OCI-LY1 (cell line): ENCODE measurements at regions not wholly inside any gene's neighbourhood (a gene's known extent, or its start where the extent isn't known, plus 50 kb on each side); places are given as distances from the start of the nearest gene placed in this dataset.

Experiments used
- H2AFZ ChIP-seq: fragments of 200-600 bp; sonication (generic), shearing (Covaris generic); 2 replicates; pipeline ENCODE4 v1.6.0; 2014; ENCODE audit warnings: antibody characterized with exemption, mild to moderate bottlenecking, low read length
- H3F3A ChIP-seq: fragments of 200-600 bp; sonication (generic), shearing (Covaris generic); 2 replicates; pipeline ENCODE4 v1.6.0; 2014; ENCODE audit warnings: mild to moderate bottlenecking, antibody characterized with exemption, low read length, moderate library complexity; ENCODE audit not compliant: insufficient read depth
- H3K27ac ChIP-seq: fragments of 200-600 bp; sonication (generic); 2 replicates; pipeline ENCODE4 v1.5.1; 2014; ENCODE audit warnings: low read length, mixed run types, mild to moderate bottlenecking, low read depth; ENCODE audit not compliant: poor library complexity, severe bottlenecking
- H3K27me3 ChIP-seq: fragments of 200-600 bp; sonication (generic); 2 replicates; pipeline ENCODE4 v1.6.0; 2014; ENCODE audit warnings: antibody characterized with exemption, mild to moderate bottlenecking, low read length, moderate library complexity; ENCODE audit not compliant: insufficient read depth
- H3K36me3 ChIP-seq: fragments of 200-600 bp; sonication (generic); 2 replicates; pipeline ENCODE4 v1.6.1; 2014; ENCODE audit warnings: mild to moderate bottlenecking, antibody characterized with exemption, low read length, moderate library complexity, mixed read lengths; ENCODE audit not compliant: insufficient read depth
- H3K4me1 ChIP-seq: fragments of 200-600 bp; sonication (generic); 2 replicates; pipeline ENCODE4 v1.5.1; 2014; ENCODE audit warnings: mild to moderate bottlenecking, low read length, moderate library complexity; ENCODE audit not compliant: insufficient read depth, severe bottlenecking
- H3K4me2 ChIP-seq: fragments of 200-600 bp; sonication (generic), shearing (Covaris generic); 2 replicates; pipeline ENCODE4 v1.6.1; 2014; ENCODE audit warnings: low read length
- H3K4me3 ChIP-seq: fragments of 200-600 bp; sonication (generic); 2 replicates; pipeline ENCODE4 v1.5.1; 2014; ENCODE audit warnings: low read length, low read depth, mild to moderate bottlenecking, mixed read lengths; ENCODE audit not compliant: poor library complexity, severe bottlenecking
- H3K79me2 ChIP-seq: fragments of 200-600 bp; shearing (Covaris generic); 2 replicates; pipeline ENCODE4 v1.6.1; 2016; ENCODE audit warnings: mixed run types, low read length, mixed read lengths; ENCODE audit not compliant: insufficient read depth
- H3K9ac ChIP-seq: fragments of 200-600 bp; sonication (generic), shearing (Covaris generic); 2 replicates; pipeline ENCODE4 v1.6.1; 2014; ENCODE audit warnings: mild to moderate bottlenecking, low read length, mixed read lengths
- H3K9me2 ChIP-seq: fragments of 200-600 bp; sonication (generic), shearing (Covaris generic); 2 replicates; pipeline ENCODE4 v1.6.1; 2014; ENCODE audit warnings: low read depth, mild to moderate bottlenecking, low read length, mixed read lengths
- H3K9me3 ChIP-seq: fragments of 200-600 bp; shearing (Covaris generic); 2 replicates; pipeline ENCODE4 v1.6.1; 2014; ENCODE audit warnings: low read length, mixed read lengths
- H4K20me1 ChIP-seq: fragments of 200-600 bp; sonication (generic), shearing (Covaris generic); 2 replicates; pipeline ENCODE4 v1.6.0; 2016; ENCODE audit warnings: mild to moderate bottlenecking, low read length; ENCODE audit not compliant: insufficient read depth
- CTCF ChIP-seq: fragments of 200-600 bp; sonication (generic), shearing (Covaris generic); IDR thresholded peaks from 2 replicates; pipeline ENCODE4 v1.5.1; 2017; ENCODE audit warnings: mild to moderate bottlenecking, antibody characterized with exemption, low read length, moderate library complexity, mixed read lengths
- EZH2 ChIP-seq: fragments of 200-600 bp; sonication (generic), shearing (Covaris generic); IDR thresholded peaks from 2 replicates; pipeline ENCODE4 v1.8.0; 2017; ENCODE audit warnings: borderline replicate concordance, mixed run types, mild to moderate bottlenecking, antibody characterized with exemption, low read length, moderate library complexity, mixed read lengths

DNA sequence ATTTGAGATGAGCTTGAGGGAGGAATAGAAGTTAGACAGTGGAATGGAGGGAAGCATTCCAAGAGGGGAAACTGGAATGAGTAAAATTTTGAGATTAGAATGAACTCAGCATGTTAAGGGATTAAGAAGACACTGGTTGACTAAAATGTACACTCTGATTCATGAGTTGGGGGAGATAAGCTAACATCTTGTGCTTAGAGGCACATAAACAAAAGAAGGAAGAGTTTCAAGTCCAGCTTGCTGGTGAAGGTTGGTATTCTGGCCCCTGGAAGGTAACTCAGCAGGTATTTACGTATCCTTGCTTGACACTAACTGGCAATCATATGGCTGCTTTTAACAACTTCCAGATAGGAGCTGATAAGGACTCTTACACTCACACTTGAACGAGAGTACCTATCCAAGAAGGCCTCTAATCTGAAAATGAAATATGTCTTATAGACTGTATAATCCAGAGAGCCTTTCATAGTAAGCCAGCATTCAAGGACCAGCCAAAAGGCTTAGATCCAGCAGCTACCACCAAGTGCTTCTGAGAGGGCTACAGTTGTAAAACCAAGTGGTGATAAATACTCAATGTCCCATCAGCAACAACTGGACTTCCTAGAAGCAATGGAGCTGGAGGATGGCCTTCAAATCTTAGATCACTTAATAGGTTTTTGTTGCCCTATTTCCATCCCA lies 149.7 kb upstream of the SERP2 start:
- Histone ChIP-seq H3K4me3 (no peak overlapping the region), H3K4me2 (no peak overlapping the region), H3K79me2 (no peaks in the 10 kb centered on the region)

GRCh38 chr13:44224450-44225149 lies 149.0 kb upstream of the SERP2 start:
- H3K4me1 ChIP-seq, result no peaks in the 10 kb centered on the region
- H3K27ac ChIP-seq, result no peak overlapping the region
- no peaks in the 10 kb centered on the region for H3K79me2 ChIP-seq
- no peaks in the 10 kb centered on the region for H3K36me3 ChIP-seq
- H4K20me1 ChIP-seq, result no peaks in the 10 kb centered on the region
- no peak overlapping the region for H3K9ac ChIP-seq
- H3K4me3 ChIP-seq, result no peak overlapping the region
- no peaks in the 10 kb centered on the region for H3K27me3 ChIP-seq
- H3F3A ChIP-seq, result no peaks in the 10 kb centered on the region
- H2AFZ ChIP-seq, result no peak overlapping the region
- TF ChIP-seq EZH2 (no peak), CTCF (no peak)
- H3K9me2 ChIP-seq, result no peaks in the 10 kb centered on the region
- no peaks in the 10 kb centered on the region for H3K9me3 ChIP-seq
- H3K4me2 ChIP-seq, result no peak overlapping the region

More for the DNA sequence above, 149.7 kb upstream of the SERP2 start:
- TF ChIP-seq CTCF (no peak), EZH2 (no peak)
- Histone ChIP-seq H3F3A (no peaks in the 10 kb centered on the region), H3K9ac (no peak overlapping the region), H3K27me3 (no peaks in the 10 kb centered on the region), H3K27ac (no peak overlapping the region), H3K4me1 (no peaks in the 10 kb centered on the region), H2AFZ (no peak overlapping the region), H3K9me2 (no peaks in the 10 kb centered on the region), H3K36me3 (no peaks in the 10 kb centered on the region), H4K20me1 (no peaks in the 10 kb centered on the region), H3K9me3 (no peaks in the 10 kb centered on the region)

GRCh38 chr13:44229371-44230030 lies 144.1 kb upstream of the SERP2 start:
- Histone ChIP-seq H3K4me2 (no peak overlapping the region), H3K9me3 (no peaks in the 10 kb centered on the region), H3K27me3 (no peaks in the 10 kb centered on the region; the same call in 1 of the 2 replicates), H3K79me2 (no peaks in the 10 kb centered on the region), H4K20me1 (no peaks in the 10 kb centered on the region), H3K9me2 (no peaks in the 10 kb centered on the region), H2AFZ (no peak overlapping the region), H3K27ac (no peak overlapping the region), H3K36me3 (no peaks in the 10 kb centered on the region), H3K4me1 (no peaks in the 10 kb centered on the region), H3F3A (no peaks in the 10 kb centered on the region), H3K4me3 (no peak overlapping the region), H3K9ac (no peak overlapping the region)
- TF ChIP-seq CTCF, result no peak
- no peak for TF ChIP-seq EZH2
